HG03460 (cell line): ENCODE measurements at regions not wholly inside any gene's neighbourhood (a gene's known extent, or its start where the extent isn't known, plus 50 kb on each side); places are given as distances from the start of the nearest gene placed in this dataset.

Experiments used
- ATAC-seq: cut with Tn5 transposase; IDR thresholded peaks from one replicate; pipeline ENCODE4 v1.9.1; 2021; ENCODE audit not compliant: unreplicated experiment

DNA sequence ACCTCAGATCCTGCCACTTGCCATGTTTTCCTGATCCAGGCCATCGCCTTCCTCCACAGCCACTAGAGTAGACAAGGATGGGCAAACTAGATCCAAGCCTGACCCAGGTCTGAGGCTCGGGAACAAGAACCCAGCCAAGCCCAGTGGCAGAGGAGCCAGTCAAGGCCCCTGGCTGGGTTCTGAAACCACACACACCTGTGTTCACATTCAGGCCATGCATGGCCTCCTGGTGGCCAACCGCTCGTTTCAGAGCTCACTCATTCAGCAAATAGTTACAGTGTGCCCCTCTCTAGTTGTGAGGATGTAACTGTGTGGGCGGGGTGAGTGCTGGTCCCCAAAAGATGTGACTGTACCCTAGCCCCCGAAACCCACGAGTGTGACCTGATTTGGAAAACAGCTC is 337.6 kb downstream of the CTTN start:
- ATAC-seq: no peak

GRCh38 chr11:70736461-70736860 is 338.1 kb downstream of the CTTN start:
- ATAC-seq: no peak

GRCh38 chr11:70736937-70737640 is 338.8 kb downstream of the CTTN start:
- ATAC-seq: no peak

DNA sequence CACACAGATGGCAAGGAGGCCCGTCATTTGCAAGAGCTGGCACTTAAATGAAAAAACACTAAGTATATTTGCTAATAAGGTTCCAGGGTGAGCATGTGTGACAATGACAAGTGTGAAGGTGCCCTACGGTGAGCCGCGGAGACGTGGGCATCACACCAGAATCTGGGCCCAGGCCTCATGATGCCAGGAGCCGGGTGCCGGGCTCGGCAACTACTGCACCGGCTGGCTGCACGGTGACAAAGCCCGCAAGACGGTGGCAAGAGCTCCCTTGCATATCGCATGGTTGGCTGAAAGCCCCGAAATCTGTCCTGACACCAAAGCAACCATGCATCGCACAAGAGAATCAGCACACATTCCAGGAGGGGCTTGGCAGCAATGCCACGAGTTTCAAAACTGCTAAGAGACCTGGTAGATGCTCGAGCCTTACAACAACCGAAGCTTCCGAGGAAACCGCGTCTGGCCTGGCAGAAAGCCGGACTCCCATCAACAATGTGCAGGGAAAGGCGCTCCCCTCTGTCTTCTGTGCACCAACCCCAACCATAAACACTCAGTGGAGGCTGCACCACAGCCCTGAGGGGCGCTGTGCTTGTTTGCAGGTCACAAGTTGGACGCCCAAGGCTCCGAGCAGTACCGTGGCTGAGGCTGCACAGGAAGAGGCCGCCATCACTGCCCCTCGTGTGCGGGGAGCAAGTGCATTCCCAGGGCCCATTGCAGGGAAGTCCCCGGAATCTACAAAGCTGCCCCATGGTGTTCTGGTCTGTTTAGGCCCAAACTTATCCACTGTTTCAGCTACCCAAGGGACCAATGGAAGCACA is 339.7 kb downstream of the CTTN start:
- ATAC-seq: no peak

- no peak for ATAC-seq
Observed at GRCh38 chr11:70738661-70739060, 340.3 kb downstream of the CTTN start.

- no peak for ATAC-seq
Observed at GRCh38 chr11:70739091-70739490, 340.8 kb downstream of the CTTN start.

DNA sequence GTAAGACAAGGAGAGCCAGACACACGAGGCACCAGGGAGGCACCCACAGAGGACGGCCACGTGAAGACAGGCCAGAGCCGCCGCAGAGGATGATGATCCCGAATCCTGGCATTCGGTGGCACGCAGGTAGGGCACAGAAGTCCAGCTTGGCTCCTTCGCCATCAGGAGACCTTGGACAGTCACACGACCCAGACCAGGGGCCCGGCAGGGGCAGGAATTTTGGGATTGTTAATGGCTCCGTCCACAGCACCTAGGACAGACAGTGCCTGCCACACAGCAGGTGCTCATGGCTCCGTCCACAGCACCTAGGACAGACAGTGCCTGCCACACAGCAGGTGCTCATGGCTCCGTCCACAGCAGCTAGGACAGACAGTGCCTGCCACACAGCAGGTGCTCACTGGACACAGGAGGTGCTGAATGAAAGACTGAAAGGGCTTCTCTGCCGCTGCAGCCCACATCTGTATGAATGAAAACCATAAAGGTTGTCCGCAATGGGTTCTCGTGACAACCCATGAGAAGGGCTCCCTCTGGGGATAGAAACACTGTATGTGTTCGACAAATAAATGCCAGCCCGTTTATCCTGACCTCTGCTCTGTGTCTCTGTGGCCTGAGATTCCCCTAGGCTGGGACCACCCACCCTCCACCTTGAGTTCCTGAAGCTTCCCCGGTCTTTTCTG is 341.6 kb downstream of the CTTN start:
- no peak for ATAC-seq

DNA sequence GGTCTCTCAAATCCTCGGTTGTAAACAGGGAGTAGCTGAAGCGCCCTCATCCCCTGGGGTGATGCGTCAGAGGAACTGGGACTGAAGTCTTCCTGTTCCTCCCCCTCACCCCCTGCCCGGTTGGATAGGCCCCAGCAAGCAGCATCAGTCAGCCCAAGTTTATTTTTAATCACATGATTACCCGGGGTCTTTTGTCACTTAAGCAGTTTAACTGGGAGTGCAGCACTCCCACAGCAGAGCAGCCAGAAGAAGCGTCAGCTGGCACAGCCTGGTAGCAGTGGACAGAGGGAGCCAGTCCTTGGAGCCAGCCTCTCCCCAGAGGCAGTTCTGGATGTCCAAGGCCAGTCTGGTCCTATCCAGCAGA is 342.1 kb downstream of the CTTN start:
- no peak for ATAC-seq

DNA sequence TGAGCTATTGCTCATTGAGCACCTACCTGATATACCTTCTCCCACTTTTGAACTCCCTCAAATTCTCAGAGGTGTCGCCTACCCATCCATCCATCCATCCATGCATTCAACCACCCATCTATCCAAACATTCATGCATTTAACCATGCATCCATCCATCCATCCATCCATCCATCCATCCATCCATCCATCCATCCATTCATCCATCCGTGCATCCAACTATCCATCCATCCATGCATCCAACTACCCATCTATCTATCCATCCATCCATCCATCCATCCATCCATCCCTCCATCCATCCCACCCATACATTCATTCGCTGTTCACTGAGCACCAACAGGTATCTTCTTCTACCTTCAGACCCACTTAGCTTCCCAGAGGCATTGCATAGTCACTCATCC is 342.8 kb downstream of the CTTN start:
- ATAC-seq: no peak

- ATAC-seq: no peak
Observed at GRCh38 chr11:70742553-70743291, 344.4 kb downstream of the CTTN start.

DNA sequence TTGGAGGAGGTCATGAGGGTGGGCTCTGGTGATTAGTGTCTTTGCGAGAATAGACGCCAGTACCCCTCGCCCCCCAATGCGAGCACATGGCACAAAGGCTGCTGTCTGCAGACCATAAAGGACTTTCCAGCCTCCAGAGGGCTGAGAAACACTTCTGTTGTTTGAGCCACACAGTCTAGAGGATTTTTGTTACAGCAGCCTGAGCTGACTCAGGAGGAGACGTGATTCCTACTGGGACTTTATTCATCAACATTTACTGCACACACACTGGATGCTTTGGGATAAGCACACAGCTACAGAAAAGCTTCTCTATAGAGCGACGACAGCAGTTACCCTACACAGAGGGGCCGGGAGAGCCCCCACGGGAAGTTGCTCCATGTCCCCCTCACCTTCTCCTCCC is 345.0 kb downstream of the CTTN start:
- ATAC-seq: no peak

DNA sequence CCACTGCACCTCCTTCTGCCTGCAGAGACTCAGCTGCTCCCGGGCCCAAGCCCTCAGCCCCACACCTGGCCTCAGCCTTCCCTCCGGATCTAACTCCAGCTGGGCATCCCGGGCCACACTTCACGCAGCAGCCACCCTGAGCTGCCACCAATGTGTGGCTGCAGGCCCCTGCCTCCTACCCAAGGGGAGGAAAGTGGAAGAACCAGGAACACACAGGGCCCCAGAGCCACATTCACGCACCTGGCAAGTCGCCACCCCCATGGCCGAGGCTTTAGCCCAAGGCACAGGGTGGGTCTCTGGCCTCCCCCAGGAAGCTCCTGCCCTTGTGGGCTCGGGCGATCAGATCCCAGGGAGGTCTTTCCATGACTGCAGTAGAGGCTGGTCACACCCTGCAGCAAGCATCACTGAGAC is 345.6 kb downstream of the CTTN start:
- ATAC-seq: no peak

- ATAC-seq: no peak
Observed at GRCh38 chr11:70744396-70745185, 346.3 kb downstream of the CTTN start.

GRCh38 chr11:70745451-70745850 is 347.1 kb downstream of the CTTN start:
- ATAC-seq: no peak

- no peak for ATAC-seq
Observed at GRCh38 chr11:70745941-70746340, 347.6 kb downstream of the CTTN start.

DNA sequence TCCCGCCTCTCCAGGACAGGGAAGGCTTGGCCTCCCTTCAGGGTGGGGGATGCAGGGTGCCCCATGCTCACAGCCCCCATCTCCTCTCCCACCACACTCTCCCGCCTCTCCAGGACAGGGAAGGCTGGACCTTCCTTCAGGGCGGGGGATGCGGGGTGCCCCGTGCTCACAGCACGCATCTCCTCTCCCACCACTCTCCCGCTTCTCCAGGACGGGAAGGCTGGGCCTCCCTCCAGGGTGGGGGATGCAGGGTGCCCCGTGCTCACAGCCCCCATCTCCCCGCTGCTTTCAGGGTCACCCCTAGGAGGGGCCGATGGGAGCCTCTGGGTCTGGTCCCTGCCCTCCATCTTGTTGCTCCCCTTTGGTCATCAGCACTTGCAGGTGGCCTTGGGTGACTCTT is 348.0 kb downstream of the CTTN start:
- no peak for ATAC-seq

GRCh38 chr11:70747285-70747684 is 349.0 kb downstream of the CTTN start:
- no peak for ATAC-seq

GRCh38 chr11:70747921-70748320 is 349.6 kb downstream of the CTTN start:
- ATAC-seq: no peak

- no peak for ATAC-seq
Observed at GRCh38 chr11:70751142-70751734, 352.9 kb downstream of the CTTN start.
